ENCODE measurements at regions not wholly inside any gene's neighbourhood (a gene's known extent, or its start where the extent isn't known, plus 50 kb on each side); places are given as distances from the start of the nearest gene placed in this dataset.
A peak's percentile ranks its signal among the peaks of the same experiment; 100 is the strongest.

DNA sequence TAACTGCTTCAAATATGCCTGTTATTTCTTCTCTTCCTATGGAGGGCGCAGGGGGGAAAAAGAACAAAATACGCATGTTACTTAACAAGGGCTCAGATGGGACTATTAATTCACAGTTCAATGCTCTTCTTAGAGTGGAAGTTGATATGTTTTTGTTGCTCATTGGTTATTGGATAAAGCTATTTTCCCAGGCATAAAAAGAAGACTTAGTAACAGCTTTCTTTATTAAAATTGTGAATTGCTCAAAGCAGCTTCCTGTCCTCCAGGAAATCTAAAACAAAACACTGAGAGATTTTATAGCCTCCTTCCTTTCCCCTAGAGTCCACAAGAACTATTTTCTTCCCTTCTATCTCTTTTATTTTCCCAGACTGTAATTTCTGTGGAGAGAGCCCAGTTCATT lies 180.8 kb downstream of the SH3BP4 start:
- no peak overlapping the region for H3K4me3 ChIP-seq (replicated peaks in 1 of 2; ENCODE audit: low read depth in 2 of 2, low read length in 2 of 2)
- TF ChIP-seq, protein P1, sequence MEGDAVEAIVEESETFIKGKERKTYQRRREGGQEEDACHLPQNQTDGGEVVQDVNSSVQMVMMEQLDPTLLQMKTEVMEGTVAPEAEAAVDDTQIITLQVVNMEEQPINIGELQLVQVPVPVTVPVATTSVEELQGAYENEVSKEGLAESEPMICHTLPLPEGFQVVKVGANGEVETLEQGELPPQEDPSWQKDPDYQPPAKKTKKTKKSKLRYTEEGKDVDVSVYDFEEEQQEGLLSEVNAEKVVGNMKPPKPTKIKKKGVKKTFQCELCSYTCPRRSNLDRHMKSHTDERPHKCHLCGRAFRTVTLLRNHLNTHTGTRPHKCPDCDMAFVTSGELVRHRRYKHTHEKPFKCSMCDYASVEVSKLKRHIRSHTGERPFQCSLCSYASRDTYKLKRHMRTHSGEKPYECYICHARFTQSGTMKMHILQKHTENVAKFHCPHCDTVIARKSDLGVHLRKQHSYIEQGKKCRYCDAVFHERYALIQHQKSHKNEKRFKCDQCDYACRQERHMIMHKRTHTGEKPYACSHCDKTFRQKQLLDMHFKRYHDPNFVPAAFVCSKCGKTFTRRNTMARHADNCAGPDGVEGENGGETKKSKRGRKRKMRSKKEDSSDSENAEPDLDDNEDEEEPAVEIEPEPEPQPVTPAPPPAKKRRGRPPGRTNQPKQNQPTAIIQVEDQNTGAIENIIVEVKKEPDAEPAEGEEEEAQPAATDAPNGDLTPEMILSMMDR (IDR thresholded peaks at IDR 0.05; ENCODE audit: low read depth, low read length), result no peak
- DNase-seq (ENCODE audit: low read depth in 2 of 2), result no peak

DNA sequence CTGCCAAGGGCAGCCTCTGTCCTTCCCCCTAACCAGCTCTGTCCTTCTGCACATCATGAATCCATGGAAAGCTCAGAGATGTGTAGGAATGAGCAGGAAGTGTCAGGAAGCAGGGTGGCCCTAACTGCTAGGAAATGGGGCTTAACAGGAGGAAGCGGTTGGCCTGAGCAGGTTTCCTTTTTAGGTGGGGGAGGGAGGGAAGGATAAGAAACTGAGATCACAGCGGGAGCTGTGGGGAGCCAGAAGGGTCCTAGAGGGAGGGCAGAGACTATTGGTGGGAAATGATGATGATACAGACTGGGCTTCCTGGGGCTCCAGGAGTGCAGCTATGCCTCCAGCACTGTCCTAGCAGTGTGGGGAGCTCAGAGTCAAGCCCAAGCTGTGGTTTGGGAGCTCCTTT lies 182.0 kb downstream of the SH3BP4 start:
- no peak for DNase-seq (ENCODE audit: low read depth in 2 of 2)
- TF ChIP-seq, protein P1 (IDR thresholded peaks at IDR 0.05; ENCODE audit: low read depth, low read length), result no peak
- no peak overlapping the region for H3K4me3 ChIP-seq (replicated peaks in 1 of 2; ENCODE audit: low read depth in 2 of 2, low read length in 2 of 2)

DNA sequence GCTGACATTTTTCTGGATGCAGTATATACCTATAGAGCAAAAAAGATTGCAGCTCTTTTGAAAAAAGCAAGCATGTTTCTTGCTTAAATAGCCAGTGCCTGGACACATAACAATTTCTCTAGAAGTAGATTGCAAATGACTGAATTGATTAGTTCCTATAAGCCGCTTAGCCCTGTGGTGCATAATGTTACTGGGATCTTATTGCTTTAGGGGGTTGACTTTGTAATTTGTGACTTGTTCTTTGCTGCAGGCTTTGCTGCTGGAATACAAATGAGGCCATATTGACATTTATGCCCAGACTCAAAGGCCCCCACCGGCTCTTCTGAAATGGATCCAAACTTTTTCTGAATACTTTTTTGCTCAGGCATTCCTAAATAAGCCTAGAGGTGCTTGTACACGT lies 182.6 kb downstream of the SH3BP4 start:
- H3K4me3 ChIP-seq (replicated peaks in 1 of 2; ENCODE audit: low read depth in 2 of 2, low read length in 2 of 2), result no peak overlapping the region
- DNase-seq (ENCODE audit: low read depth in 2 of 2), result no peak
- TF ChIP-seq, protein P1 (IDR thresholded peaks at IDR 0.05; ENCODE audit: low read depth, low read length), result no peak

DNA sequence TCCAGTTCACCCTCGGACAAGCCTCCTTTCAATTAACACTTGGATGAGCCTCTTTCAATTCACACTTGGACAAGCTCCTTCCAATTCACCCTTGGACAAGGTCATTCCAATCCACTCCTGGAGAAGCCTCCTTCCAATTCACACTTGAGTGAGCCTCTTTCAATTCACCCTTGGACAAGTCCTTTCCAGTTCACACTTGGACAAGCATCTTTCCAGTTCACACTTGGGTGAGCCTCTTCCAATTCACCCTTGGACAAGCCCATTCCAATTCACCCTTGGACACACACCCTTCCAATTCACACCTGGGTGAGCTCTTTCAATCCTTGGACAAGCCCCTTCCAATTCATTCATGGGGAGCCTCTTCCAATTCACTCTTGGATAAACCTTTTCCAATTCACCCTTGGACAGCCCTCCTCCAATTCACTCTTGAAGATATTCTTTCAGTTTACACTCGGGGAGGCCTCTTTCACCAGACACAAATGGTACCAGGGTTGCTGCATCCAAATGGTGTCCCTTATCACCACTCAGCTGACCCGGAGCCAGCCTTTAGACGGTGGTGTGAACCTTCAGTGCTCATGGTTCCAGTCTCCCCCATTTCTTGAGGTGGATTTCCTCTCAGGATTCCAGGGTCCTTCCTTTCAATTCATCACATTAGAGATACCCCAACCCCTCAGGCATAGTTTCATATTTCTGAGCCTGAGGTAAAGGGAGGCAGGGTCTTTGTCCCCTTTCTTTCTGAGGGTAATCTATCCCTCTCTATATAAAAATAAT lies 183.6 kb downstream of the SH3BP4 start:
- DNase-seq (ENCODE audit: low read depth in 2 of 2), result no peak
- no peak overlapping the region for H3K4me3 ChIP-seq (replicated peaks in 1 of 2; ENCODE audit: low read depth in 2 of 2, low read length in 2 of 2)
- TF ChIP-seq, protein P1 (IDR thresholded peaks at IDR 0.05; ENCODE audit: low read depth, low read length), result no peak

DNA sequence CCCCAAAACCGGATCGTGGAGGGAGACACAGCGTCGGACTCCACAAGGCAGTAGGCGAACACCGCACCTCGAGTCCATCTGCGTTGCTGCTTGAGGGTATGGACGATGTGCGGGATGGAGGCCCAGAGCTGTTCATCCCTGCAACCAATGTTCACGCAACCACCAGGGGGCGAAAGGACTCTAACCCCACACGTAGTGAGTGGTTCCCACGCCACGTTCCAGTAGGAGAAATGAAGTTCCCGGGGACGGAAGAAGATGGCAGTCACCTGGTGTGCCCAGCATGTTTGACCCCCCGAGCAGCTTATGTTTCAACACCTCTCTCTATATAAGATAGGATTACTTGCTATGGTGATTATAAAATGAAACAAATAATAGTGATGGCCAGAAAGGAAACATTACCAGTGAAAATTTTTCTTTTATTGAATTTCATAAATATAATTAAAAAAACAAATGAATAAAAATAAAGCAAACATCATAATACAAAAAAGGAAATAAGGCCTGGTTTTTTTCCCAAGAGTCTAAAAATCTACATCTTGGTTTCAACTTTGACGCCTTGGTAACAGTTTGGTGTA lies 184.3 kb downstream of the SH3BP4 start:
- DNase-seq (ENCODE audit: low read depth in 2 of 2), result peak; percentile 87 to 88
- no peak overlapping the region for H3K4me3 ChIP-seq (replicated peaks in 1 of 2; ENCODE audit: low read depth in 2 of 2, low read length in 2 of 2)
- TF ChIP-seq, protein P1 (IDR thresholded peaks at IDR 0.05; ENCODE audit: low read depth, low read length), result peak; percentile 85

DNA sequence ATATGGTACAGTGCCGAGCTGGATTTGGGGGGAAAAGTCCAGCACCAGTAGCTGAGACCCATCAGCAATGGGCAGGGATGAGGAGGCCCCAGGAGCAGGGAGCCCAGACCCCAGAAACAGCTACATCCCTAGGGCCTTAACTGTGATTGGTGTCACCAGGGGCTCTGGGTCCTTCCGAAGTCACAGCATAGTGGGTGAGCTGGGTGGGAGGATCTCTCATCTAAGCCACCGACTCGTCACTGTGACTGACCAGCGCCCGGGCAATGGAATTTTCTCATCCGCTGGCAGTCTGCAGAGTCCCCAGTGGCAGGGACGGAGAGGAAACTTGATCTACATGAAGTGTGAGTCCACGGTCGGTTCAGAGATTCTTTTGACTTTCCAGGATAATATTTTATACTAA lies 186.5 kb downstream of the SH3BP4 start:
- TF ChIP-seq, protein P1 (IDR thresholded peaks at IDR 0.05; ENCODE audit: low read depth, low read length), result no peak
- no peak overlapping the region for H3K4me3 ChIP-seq (replicated peaks in 1 of 2; ENCODE audit: low read depth in 2 of 2, low read length in 2 of 2)
- DNase-seq (ENCODE audit: low read depth in 2 of 2), result no peak

Measured in cardiac fibroblast (primary cell).